IPS-NIHi7 (cell line): ENCODE measurements at regions not wholly inside any gene's neighbourhood (a gene's known extent, or its start where the extent isn't known, plus 50 kb on each side); places are given as distances from the start of the nearest gene placed in this dataset.
A peak's percentile ranks its signal among the peaks of the same experiment; 100 is the strongest.

ENCODE experiments used
- DNase-seq: peaks from one replicate; pipeline ENCODE4 v3.0.0; 2012; ENCODE audit warnings: mixed read lengths; ENCODE audit errors: extremely low spot score

- DNase-seq, result no peak
Measured at GRCh38 chr5:96588539-96588938, 73.6 kb upstream of the CAST start.

DNA sequence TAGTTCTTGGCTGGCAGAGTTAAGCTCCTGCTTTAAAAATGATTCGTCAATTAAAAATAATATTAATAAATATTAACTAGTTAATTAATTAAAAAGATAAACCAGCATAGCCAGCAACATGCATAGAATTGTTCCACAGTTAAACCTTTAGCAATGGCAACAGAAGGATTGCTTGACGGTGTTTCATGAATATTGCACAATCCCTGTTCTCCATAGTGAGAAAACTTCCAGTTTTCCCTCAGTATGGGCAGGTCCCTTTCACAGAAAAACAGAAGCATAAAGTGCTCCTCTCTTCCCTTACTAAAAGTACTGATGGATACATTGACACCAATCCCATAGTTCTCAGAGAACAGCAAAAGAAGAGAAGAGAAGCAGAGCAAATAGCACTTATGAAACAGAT is 71.4 kb upstream of the CAST start:
- no peak for DNase-seq

- DNase-seq, result peak; percentile 59
Measured at GRCh38 chr5:96595300-96596090, 66.7 kb upstream of the CAST start.

GRCh38 chr5:96597438-96598020 is 64.6 kb upstream of the CAST start:
- DNase-seq, result no peak

DNA sequence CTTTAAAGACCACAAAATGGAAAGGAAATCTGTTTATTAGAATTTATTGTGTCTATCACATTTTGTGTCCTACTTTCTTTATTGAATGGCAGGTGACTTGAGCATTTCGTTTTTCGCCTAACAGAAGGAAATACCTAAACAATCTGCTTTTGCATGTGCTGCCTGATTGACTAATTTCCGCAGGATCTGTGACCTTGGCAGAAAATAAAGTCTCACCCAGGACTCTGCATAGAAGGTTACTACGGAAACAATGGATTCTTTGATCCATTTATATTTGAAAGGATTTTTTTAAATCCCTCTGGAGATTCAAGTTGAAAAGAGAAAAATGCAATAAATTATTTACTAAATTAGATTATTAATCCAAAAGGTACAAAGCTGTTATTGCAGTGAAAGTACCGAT is 61.0 kb upstream of the CAST start:
- no peak for DNase-seq

- peak; percentile 77 for DNase-seq
Measured at GRCh38 chr5:96601715-96602244, 60.4 kb upstream of the CAST start.

DNA sequence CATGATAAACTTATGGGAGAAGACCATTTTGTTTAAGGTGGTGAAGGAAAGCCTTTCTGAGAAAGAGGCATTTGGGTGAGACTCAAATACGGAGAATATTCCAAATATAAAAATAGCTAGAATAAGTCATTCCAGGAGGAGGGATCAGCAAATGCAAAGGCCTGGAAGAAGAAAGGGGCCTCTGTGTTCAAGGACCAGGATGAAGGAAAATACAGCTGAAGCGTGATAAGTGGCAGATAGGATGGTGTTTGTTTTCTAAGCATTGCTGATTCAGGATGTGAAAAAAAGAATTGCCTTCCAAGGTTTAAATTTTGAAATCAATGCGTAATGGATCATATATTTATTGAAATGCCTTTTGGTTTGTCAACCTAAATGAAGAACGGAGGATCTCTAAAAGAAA is 59.4 kb upstream of the CAST start:
- DNase-seq, result no peak

DNA sequence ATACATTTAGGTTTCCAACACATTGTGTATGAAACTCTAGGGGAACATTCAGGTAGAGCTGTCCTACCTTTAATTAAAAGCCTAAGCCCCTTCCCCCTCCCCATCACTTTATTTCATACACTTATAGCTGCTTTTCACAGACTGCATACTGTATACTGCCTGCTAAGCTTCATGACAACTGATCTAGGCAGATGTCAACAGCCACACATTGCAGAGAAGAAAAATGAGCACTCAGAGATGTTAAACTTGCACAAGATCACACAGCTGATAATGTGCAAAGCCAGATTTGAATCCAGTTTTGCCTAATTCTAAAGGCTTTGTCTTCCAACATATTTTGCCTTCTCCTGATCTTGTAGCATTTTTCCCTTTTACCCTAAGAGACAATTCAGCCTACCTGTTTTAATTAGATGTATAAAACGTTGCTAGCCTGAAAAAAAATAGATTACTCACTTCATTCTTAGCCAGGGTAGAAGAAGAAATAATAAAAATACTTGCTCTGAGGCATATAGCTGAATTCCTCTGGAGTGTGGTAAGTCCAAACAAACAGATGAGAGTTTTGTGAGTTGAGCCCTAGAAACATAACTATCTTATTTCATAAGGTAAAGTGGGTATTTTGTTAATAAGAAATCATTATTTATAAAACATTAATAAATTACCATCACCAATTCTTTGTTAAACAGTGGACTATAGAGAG is 56.9 kb upstream of the CAST start:
- DNase-seq, result no peak

GRCh38 chr5:96609369-96609768 is 52.8 kb upstream of the CAST start:
- no peak for DNase-seq

DNA sequence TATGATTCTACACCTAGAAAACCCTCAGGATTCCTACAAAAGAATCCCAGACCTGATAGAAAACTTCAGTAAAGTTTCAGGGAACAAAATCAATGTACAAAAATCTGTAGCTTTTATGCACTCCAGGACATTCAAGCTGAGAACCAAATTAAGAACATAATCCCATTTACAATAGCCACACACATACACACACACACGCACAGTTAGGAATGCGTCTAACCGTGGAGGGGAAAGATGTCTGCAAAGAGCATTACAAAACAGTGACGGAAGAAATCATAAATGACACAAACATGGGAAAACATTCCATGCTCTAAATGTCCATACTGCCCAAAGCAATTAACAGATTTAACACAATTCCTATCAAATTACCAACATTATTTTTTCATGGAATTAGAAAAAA is 51.4 kb upstream of the CAST start:
- DNase-seq, result no peak

GRCh38 chr5:96611946-96612345 is 50.2 kb upstream of the CAST start:
- no peak for DNase-seq
